GM12878 (cell line): ENCODE measurements at regions not wholly inside any gene's neighbourhood (a gene's known extent, or its start where the extent isn't known, plus 50 kb on each side); places are given as distances from the start of the nearest gene placed in this dataset.

Experiments
- ATAC-seq: fragments of 200-7000 bp; cut with Tn5 transposase; 3 replicates; pipeline ENCODE4 v1.9.1; 2020; ENCODE audit warnings: mild to moderate bottlenecking, moderate library complexity
- BruUV-seq: library from RNA; stranded (reverse); fragments of 400-500 nt; replicated peaks from 2 replicates; lab custom pipeline; 2021; lab: Mats Ljungman, UMichigan
- CTCF ChIA-PET: fragments of 300-600 bp; sonication (Branson Sonifier 250); formaldehyde crosslinking; extraction: SDS; loops from one replicate; lab custom pipeline; 2021; ENCODE audit warnings: inconsistent platforms; lab: Yijun Ruan, JAX
- POLR2A ChIA-PET: fragments of 350-600 bp; formaldehyde crosslinking; extraction: SDS; loops from one replicate; lab custom pipeline; 2021; ENCODE audit warnings: inconsistent platforms; lab: Charles Lee
- RAD21 ChIA-PET: fragments of 300-600 bp; sonication (Branson Sonifier 250); formaldehyde crosslinking; loops from one replicate; lab custom pipeline; 2023; ENCODE audit warnings: antibody characterized with exemption; ENCODE audit not compliant: unreplicated experiment; lab: Charles Lee
- SMC1A ChIA-PET: fragments of 300-600 bp; sonication (Branson Sonifier 250); formaldehyde crosslinking; loops from one replicate; lab custom pipeline; 2023; ENCODE audit not compliant: unreplicated experiment, uncharacterized antibody; lab: Charles Lee
- DNase-seq: peaks from one replicate; pipeline ENCODE4 v3.0.0-alpha.2; 2011; ENCODE audit warnings: low read depth, low spot score
- FAIRE-seq: peaks from 3 replicates; lab custom pipeline; 2011; peaks lifted over from hg19 to GRCh38; lab: Jason Lieb, UNC
- H2AFZ ChIP-seq: 2 replicates; pipeline ENCODE4 v1.6.0; 2011; ENCODE audit warnings: low read depth, low read length, control low read depth; ENCODE audit not compliant: control insufficient read depth
- H3K27ac ChIP-seq: 2 replicates; pipeline ENCODE4 v1.5.1; 2011; ENCODE audit warnings: control low read depth; ENCODE audit not compliant: control insufficient read depth, insufficient read depth
- H3K27me3 ChIP-seq, 2 experiments: replicated peaks in 1 of 2; 2 replicates each; pipeline versions ENCODE4 v1.6.0 to v1.6.1; 2011; ENCODE audit warnings: low read length in 1 of 2; ENCODE audit not compliant: control insufficient read depth in 2 of 2, insufficient read depth in 2 of 2
- H3K36me3 ChIP-seq, 2 experiments: 2 replicates each; pipeline ENCODE4 v1.5.1; 2011; ENCODE audit warnings: low read length in 1 of 2; ENCODE audit not compliant: control insufficient read depth in 2 of 2, insufficient read depth in 2 of 2
- H3K4me1 ChIP-seq: 2 replicates; pipeline ENCODE4 v1.6.1; 2011; ENCODE audit warnings: mild to moderate bottlenecking, low read length, moderate library complexity, mixed read lengths; ENCODE audit not compliant: control insufficient read depth, insufficient read depth
- H3K4me2 ChIP-seq: 2 replicates; pipeline ENCODE4 v1.6.0; 2011; ENCODE audit warnings: control low read depth; ENCODE audit not compliant: control insufficient read depth, insufficient read depth
- H3K4me3 ChIP-seq: fragments of 200-600 bp; sonication (generic); 2 replicates; pipeline ENCODE4 v1.5.1; 2016
- H3K79me2 ChIP-seq: 2 replicates; pipeline ENCODE4 v1.6.0; 2011; ENCODE audit warnings: low read length; ENCODE audit not compliant: control insufficient read depth, insufficient read depth
- H3K9ac ChIP-seq: 2 replicates; pipeline ENCODE4 v1.8.0; 2011; ENCODE audit warnings: low read length, control low read depth, mixed read lengths; ENCODE audit not compliant: control insufficient read depth, insufficient read depth
- H3K9me3 ChIP-seq: replicated peaks from 3 replicates; pipeline ENCODE4 v1.5.1; 2011; ENCODE audit warnings: mild to moderate bottlenecking, low read length; ENCODE audit not compliant: control insufficient read depth, insufficient read depth
- H4K20me1 ChIP-seq: 2 replicates; pipeline ENCODE4 v1.6.0; 2011; ENCODE audit not compliant: control insufficient read depth, insufficient read depth
- EED ChIP-seq: sonication (generic); IDR thresholded peaks from 2 replicates; pipeline ENCODE4 v1.6.1; 2016; ENCODE audit warnings: antibody characterized with exemption, low read depth
- HDAC2 ChIP-seq: fragments of 200-600 bp; sonication (generic); IDR thresholded peaks from 2 replicates; pipeline ENCODE4 v1.6.1; 2017
- HDGF ChIP-seq: fragments of 450-650 bp; IDR thresholded peaks from 2 replicates; pipeline ENCODE4 v1.6.1; 2016; ENCODE audit warnings: antibody characterized with exemption
- POLR2AphosphoS2 ChIP-seq: IDR thresholded peaks from 2 replicates; pipeline ENCODE4 v1.6.1; 2011; ENCODE audit warnings: low read depth, mild to moderate bottlenecking, low read length, improper control_type of control experiment, moderate library complexity
- RBBP5 ChIP-seq: fragments of 200-600 bp; sonication (generic); conservative IDR thresholded peaks from 2 replicates; pipeline ENCODE4 v1.6.1; 2016
- RUNX3 ChIP-seq: IDR thresholded peaks from 2 replicates; pipeline ENCODE4 v1.6.1; 2012; ENCODE audit warnings: low read length, inconsistent platforms
- SMARCA5 ChIP-seq: fragments of 450-650 bp; IDR thresholded peaks from 2 replicates; pipeline ENCODE4 v1.6.1; 2017; ENCODE audit warnings: mild to moderate bottlenecking
- SMC3 ChIP-seq: IDR thresholded peaks from 2 replicates; pipeline ENCODE4 v1.6.1; 2011; ENCODE audit warnings: low read length, improper control_type of control experiment, borderline replicate concordance
- WGBS: methylation state at CpG from one replicate; pipeline ENCODE4 v1.1.6; 2016; ENCODE audit warnings: low lambda C conversion rate; ENCODE audit not compliant: insufficient replicate concordance, insufficient coverage; ENCODE audit errors: missing lambda C conversion rate; 5-methylcytosine and 5-hydroxymethylcytosine counted together
- in situ Hi-C: fragments of 300-500 bp; cut with MboI; formaldehyde crosslinking; loops from 9 replicates; pipeline ENCODE4 v1.14.3; 2018; ENCODE audit warnings: mixed read lengths
- intact Hi-C: fragments of 100-400 bp; cut with micrococcal nuclease; formaldehyde crosslinking; loops from one replicate; pipeline ENCODE4 v1.14.2; 2022; ENCODE audit not compliant: unreplicated experiment
- TF ChIP-seq, protein P1 (sequence below): IDR thresholded peaks from 2 replicates; pipeline ENCODE4 v1.6.1; 2012; ENCODE audit warnings: mild to moderate bottlenecking, low read depth, low read length
- TF ChIP-seq, protein P2 (sequence below): IDR thresholded peaks from 2 replicates; pipeline ENCODE4 v1.6.1; 2011; ENCODE audit warnings: borderline replicate concordance, low read depth, mild to moderate bottlenecking, moderate library complexity, mixed read lengths, low read length; ENCODE audit not compliant: insufficient read depth; ENCODE audit errors: extremely low read length
- TF ChIP-seq, protein P3 (sequence below): fragments of 450-650 bp; IDR thresholded peaks from 2 replicates; pipeline ENCODE4 v1.6.1; 2017; ENCODE audit warnings: mild to moderate bottlenecking, low read depth, inconsistent platforms; ENCODE audit not compliant: poor library complexity, severe bottlenecking
- TF ChIP-seq, protein P4 (sequence below), 3 experiments: IDR thresholded peaks in 2 of 3; conservative IDR thresholded peaks in 1 of 3; 2 replicates each; pipeline ENCODE4 v1.5.1; 2011; ENCODE audit warnings: low read depth in 3 of 3, low read length in 3 of 3, mild to moderate bottlenecking in 3 of 3, control low read depth in 2 of 3, moderate library complexity in 2 of 3, inconsistent platforms in 1 of 3, mixed read lengths in 1 of 3; ENCODE audit not compliant: control insufficient read depth in 2 of 3, insufficient read depth in 1 of 3; ENCODE audit errors: extremely low read depth in 1 of 3
- TF ChIP-seq, protein P5 (sequence below): fragments of 450-650 bp; IDR thresholded peaks from 2 replicates; pipeline ENCODE4 v1.6.1; 2017; ENCODE audit warnings: antibody characterized with exemption, mild to moderate bottlenecking, moderate library complexity

DNA sequence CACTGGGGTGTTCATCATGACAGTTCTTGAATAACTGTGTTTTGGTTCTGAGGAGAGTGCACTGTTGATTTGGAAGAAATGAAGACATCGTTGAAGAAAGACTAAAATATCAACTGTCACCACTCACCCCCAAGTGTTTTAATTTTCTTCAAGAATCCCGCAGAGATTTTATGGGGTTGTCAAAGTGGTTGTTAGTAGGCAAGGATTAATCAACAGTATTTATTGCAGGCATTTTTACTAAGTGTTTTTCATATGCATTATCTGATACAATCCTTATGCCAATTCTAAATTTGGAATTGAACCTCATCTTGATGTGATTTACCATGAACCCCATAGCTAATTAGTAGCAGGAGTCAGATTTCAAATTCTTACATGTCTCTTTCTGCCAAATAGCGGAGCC is 63.7 kb upstream of the OBI1 start:
- WGBS = 0% methylated on average over 3 of the region's 3 CpGs
- CTCF ChIA-PET = no interaction called here
- no TSS peak for BruUV-seq
- TF ChIP-seq SMARCA5 = no peak
- no peak for TF ChIP-seq HDAC2
- TF ChIP-seq, protein P1, sequence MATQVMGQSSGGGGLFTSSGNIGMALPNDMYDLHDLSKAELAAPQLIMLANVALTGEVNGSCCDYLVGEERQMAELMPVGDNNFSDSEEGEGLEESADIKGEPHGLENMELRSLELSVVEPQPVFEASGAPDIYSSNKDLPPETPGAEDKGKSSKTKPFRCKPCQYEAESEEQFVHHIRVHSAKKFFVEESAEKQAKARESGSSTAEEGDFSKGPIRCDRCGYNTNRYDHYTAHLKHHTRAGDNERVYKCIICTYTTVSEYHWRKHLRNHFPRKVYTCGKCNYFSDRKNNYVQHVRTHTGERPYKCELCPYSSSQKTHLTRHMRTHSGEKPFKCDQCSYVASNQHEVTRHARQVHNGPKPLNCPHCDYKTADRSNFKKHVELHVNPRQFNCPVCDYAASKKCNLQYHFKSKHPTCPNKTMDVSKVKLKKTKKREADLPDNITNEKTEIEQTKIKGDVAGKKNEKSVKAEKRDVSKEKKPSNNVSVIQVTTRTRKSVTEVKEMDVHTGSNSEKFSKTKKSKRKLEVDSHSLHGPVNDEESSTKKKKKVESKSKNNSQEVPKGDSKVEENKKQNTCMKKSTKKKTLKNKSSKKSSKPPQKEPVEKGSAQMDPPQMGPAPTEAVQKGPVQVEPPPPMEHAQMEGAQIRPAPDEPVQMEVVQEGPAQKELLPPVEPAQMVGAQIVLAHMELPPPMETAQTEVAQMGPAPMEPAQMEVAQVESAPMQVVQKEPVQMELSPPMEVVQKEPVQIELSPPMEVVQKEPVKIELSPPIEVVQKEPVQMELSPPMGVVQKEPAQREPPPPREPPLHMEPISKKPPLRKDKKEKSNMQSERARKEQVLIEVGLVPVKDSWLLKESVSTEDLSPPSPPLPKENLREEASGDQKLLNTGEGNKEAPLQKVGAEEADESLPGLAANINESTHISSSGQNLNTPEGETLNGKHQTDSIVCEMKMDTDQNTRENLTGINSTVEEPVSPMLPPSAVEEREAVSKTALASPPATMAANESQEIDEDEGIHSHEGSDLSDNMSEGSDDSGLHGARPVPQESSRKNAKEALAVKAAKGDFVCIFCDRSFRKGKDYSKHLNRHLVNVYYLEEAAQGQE = no peak
- TF ChIP-seq RUNX3 = no peak
- TF ChIP-seq, protein P2, sequence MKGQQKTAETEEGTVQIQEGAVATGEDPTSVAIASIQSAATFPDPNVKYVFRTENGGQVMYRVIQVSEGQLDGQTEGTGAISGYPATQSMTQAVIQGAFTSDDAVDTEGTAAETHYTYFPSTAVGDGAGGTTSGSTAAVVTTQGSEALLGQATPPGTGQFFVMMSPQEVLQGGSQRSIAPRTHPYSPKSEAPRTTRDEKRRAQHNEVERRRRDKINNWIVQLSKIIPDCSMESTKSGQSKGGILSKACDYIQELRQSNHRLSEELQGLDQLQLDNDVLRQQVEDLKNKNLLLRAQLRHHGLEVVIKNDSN = no peak
- TF ChIP-seq RBBP5 = no peak
- TF ChIP-seq HDGF = no peak
- TF ChIP-seq, protein P3, sequence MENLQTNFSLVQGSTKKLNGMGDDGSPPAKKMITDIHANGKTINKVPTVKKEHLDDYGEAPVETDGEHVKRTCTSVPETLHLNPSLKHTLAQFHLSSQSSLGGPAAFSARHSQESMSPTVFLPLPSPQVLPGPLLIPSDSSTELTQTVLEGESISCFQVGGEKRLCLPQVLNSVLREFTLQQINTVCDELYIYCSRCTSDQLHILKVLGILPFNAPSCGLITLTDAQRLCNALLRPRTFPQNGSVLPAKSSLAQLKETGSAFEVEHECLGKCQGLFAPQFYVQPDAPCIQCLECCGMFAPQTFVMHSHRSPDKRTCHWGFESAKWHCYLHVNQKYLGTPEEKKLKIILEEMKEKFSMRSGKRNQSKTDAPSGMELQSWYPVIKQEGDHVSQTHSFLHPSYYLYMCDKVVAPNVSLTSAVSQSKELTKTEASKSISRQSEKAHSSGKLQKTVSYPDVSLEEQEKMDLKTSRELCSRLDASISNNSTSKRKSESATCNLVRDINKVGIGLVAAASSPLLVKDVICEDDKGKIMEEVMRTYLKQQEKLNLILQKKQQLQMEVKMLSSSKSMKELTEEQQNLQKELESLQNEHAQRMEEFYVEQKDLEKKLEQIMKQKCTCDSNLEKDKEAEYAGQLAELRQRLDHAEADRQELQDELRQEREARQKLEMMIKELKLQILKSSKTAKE = no peak
- no peak for TF ChIP-seq POLR2AphosphoS2
- TF ChIP-seq, protein P4, sequence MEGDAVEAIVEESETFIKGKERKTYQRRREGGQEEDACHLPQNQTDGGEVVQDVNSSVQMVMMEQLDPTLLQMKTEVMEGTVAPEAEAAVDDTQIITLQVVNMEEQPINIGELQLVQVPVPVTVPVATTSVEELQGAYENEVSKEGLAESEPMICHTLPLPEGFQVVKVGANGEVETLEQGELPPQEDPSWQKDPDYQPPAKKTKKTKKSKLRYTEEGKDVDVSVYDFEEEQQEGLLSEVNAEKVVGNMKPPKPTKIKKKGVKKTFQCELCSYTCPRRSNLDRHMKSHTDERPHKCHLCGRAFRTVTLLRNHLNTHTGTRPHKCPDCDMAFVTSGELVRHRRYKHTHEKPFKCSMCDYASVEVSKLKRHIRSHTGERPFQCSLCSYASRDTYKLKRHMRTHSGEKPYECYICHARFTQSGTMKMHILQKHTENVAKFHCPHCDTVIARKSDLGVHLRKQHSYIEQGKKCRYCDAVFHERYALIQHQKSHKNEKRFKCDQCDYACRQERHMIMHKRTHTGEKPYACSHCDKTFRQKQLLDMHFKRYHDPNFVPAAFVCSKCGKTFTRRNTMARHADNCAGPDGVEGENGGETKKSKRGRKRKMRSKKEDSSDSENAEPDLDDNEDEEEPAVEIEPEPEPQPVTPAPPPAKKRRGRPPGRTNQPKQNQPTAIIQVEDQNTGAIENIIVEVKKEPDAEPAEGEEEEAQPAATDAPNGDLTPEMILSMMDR (IDR thresholded peaks at IDR 0.05 in 2 of 3, conservative IDR thresholded peaks at IDR 0.05 in 1 of 3; ENCODE audit: control insufficient read depth in 2 of 3, extremely low read depth in 1 of 3, insufficient read depth in 1 of 3, low read depth in 3 of 3, low read length in 3 of 3) = no peak
- TF ChIP-seq EED = no peak
- no peak for TF ChIP-seq SMC3
- TF ChIP-seq, protein P5, sequence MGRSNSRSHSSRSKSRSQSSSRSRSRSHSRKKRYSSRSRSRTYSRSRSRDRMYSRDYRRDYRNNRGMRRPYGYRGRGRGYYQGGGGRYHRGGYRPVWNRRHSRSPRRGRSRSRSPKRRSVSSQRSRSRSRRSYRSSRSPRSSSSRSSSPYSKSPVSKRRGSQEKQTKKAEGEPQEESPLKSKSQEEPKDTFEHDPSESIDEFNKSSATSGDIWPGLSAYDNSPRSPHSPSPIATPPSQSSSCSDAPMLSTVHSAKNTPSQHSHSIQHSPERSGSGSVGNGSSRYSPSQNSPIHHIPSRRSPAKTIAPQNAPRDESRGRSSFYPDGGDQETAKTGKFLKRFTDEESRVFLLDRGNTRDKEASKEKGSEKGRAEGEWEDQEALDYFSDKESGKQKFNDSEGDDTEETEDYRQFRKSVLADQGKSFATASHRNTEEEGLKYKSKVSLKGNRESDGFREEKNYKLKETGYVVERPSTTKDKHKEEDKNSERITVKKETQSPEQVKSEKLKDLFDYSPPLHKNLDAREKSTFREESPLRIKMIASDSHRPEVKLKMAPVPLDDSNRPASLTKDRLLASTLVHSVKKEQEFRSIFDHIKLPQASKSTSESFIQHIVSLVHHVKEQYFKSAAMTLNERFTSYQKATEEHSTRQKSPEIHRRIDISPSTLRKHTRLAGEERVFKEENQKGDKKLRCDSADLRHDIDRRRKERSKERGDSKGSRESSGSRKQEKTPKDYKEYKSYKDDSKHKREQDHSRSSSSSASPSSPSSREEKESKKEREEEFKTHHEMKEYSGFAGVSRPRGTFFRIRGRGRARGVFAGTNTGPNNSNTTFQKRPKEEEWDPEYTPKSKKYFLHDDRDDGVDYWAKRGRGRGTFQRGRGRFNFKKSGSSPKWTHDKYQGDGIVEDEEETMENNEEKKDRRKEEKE = no peak

More for the DNA sequence above, 63.7 kb upstream of the OBI1 start:
- Histone ChIP-seq H3K27ac (no peak overlapping the region), H3K9ac (no peak overlapping the region), H3K36me3 (no peaks in the 10 kb centered on the region), H3K27me3 (no peaks in the 10 kb centered on the region), H2AFZ (no peak overlapping the region), H3K4me1 (no peaks in the 10 kb centered on the region), H3K4me3 (no peak overlapping the region), H4K20me1 (no peaks in the 10 kb centered on the region), H3K9me3 (no peaks in the 10 kb centered on the region), H3K79me2 (no peaks in the 10 kb centered on the region), H3K4me2 (no peak overlapping the region)
- no peak for DNase-seq
- RAD21 ChIA-PET = no interaction called here
- intact Hi-C loops = no loop called here
- in situ Hi-C loops = no loop called here
- SMC1A ChIA-PET = interaction anchor here (0.6 kb wide), 1 partner anchor 397 kb away, joined by 4 read pairs; no protein-coding TSS in a partner anchor
- POLR2A ChIA-PET = no interaction called here
- ATAC-seq = no peak
- no peak for FAIRE-seq
